G401.6 (cell line): ENCODE measurements at regions not wholly inside any gene's neighbourhood (a gene's known extent, or its start where the extent isn't known, plus 50 kb on each side); places are given as distances from the start of the nearest gene placed in this dataset.

ENCODE experiments used
- FAIRE-seq: peaks from 2 replicates; lab custom pipeline; 2012; peaks lifted over from hg19 to GRCh38; lab: Jason Lieb, UNC

DNA sequence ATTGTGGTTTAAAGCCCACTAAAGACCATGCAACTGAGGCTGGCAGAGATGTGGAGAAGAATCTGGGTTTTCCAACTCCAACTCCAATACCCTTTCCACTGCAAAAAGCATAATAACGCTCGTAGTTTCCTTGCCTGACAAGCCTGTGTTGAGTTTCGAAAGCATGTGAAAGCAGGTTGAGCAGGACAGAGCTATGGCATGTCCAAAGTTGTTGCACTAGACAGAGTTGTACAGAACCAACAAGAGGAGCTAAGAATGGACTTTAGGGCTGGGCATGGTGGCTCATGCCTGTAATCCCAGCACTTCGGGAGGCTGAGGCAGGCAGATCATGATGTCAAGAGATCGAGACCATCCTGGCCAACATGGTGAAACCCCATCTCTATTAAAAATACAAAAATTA lies 572.0 kb upstream of the TBX3 start:
- no peak for FAIRE-seq

- FAIRE-seq = no peak
Measured at GRCh38 chr12:115255257-115255656, 571.3 kb upstream of the TBX3 start.

DNA sequence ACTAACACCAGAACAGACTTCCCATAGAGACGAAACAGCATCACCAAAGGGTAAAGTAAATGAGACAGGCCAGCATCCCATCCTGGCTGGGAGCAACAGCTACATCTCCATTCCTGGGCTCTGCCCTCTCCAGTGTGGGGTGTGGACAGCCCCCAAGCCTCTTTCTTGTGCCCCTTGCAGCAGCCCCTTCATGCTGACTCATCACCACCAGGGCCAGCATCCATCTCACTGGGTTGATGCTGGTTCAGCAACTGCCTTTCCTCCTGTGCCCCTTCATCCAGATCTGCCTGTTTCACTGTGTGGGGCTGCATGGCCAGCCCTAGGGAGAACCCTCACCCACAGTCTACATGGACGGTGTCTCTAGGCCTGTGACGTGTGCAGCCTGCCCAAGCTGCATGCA lies 569.1 kb upstream of the TBX3 start:
- FAIRE-seq = no peak

DNA sequence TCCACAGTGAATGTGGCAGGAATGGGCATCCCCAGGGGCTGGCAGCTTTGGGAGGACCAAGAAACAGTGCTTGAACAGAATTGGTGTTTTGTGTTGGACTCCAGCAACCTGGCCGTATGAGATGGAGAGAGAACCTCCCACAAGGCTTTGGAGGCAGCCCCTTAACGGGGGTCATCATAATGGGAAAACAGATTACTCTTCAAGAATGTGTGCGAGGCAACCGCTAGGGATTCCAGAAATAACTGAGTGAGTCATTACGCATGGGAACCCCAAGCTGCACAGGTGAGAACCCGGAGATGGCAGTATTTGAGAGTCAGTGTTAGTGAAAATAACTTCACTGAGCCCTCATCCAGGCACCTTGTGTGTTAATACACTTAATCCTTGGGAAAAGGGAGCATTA lies 567.8 kb upstream of the TBX3 start:
- FAIRE-seq = no peak

DNA sequence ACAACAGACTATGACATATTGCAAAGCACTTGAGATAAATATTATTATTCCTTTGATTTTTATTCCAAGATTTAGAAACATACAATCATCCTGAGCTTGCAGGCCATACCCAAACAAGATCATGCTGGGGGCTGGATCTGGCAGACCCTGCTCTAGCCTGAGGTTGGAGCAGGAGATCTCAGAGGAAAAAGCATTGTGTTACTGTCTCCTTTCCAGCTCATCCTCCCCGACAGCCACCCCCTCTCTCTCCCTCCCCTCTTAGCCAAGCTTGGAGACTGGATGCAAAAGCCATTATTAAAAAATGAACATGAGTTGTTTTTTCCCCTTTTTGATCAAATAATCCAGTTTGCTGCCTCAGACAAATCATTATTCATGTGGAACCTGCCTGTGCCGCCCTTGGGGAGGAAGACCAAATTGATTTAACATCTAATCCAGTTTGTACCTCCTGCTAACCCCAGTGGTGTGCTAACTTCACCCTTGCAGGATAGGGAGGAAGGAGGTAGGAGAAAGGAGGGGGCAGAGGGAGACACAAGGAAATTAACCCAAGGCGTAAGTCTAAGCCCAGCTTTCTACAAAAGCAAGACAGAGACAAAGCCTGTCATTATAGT lies 565.8 kb upstream of the TBX3 start:
- FAIRE-seq = no peak

DNA sequence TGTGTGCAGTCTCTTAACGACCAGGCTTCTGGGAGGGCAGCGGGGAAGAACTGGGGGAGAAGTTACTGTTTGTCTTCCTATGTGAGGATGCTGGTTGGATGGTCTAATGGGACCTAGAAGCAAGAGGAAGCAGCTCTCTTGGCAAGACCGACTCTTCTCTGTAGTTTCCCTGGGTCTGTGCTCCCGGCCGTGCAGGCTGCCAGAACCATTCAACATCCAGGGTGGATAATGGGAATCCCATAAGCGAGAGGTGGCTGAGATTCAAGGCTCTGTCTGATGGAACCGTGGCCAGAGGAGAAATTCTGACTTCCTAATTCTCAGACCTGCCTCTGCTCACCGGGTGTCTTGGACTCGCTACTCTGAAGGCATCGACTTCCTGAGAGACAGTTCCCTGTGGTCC lies 561.0 kb upstream of the TBX3 start:
- FAIRE-seq = no peak

GRCh38 chr12:115243933-115244628 lies 560.1 kb upstream of the TBX3 start:
- FAIRE-seq = no peak

- no peak for FAIRE-seq
Measured at GRCh38 chr12:115240251-115240650, 556.3 kb upstream of the TBX3 start.

DNA sequence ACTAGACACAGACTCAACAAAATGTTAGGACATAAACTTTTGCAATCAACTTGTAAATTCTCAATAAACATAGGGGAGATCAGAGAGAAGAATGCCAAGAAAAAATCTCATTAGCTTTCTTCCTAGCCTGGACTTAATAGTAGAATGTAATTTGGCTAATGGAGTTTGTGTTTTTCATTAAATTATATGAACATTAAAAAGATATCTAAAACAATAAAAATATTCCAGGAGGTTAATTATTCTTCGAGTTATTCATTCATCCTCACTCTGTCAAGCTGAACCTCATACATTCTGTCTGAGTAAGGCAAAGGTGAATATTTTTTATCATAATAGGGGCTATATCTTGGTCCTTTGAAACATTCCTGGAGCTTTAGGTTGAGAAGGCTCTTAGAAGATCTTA lies 551.9 kb upstream of the TBX3 start:
- FAIRE-seq = no peak

DNA sequence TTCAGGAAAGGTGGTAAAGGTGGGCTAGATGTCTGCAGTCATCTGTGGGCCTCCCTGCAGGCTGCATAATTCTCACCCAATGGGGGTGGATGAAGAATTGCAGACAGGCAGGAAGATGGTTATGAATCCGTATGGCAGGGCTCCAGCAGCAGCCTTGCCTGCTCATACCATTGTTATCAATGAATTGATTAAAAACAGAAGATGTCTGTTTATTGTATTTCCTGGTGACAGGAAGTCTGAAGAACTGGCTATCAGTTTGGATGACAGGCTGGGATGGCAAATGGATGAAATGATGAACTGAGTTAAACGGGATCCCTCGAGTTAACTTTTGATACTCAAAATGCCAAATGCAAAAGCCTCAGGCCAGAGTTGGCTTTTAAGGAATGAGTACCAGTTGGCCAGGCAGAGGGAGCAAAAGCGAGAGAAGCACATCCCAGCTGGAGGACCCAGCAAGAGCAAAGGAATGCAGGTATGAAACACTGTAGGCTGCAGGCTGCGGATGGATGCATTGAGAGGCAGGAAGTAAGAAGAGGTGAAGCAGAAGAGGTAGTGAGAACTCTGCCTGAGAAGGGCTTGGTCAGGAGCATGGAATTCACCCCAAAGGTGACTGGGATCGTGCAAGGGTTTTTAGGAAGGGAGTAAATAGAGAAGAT lies 550.0 kb upstream of the TBX3 start:
- no peak for FAIRE-seq

- FAIRE-seq = no peak
Measured at GRCh38 chr12:115232455-115233156, 548.6 kb upstream of the TBX3 start.

DNA sequence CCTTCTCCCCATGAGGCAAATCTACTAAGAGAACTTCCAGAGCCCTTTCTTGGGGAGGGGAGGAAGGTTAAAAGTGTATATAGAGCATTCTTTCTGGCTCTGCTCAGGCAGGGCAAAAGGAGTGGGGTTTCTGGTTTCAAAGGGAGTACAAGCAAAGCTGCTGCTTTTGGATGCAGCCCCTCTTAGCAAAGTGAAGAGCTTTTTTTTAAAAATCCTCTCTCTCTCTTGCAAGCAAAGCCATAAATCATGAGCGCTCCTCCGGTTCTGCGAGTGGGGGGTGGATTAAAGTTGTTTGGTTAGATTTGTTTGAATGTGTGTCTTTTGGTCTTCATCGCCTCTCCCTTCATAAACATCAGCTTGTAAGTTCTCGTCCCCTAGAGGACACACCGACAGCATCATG lies 546.6 kb upstream of the TBX3 start:
- FAIRE-seq = no peak

DNA sequence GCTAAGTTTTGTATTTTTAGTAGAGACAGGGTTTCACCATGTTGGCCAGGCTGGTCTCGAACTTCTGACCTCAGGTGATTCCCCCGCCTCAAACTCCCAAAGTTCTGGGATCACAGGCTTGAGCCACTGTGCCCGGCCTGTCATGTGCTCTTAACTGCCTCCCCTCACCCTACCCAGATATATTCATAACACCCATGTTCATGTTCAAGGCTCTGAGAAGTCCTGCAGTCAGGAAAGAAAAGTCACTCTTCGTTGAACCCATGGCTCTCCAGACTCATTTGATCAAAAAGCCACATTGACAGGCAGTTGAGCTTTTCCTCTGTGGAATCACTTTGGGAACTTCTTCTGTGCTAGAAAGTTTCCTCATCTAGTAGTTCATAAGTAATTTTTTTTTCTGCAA lies 545.5 kb upstream of the TBX3 start:
- no peak for FAIRE-seq

DNA sequence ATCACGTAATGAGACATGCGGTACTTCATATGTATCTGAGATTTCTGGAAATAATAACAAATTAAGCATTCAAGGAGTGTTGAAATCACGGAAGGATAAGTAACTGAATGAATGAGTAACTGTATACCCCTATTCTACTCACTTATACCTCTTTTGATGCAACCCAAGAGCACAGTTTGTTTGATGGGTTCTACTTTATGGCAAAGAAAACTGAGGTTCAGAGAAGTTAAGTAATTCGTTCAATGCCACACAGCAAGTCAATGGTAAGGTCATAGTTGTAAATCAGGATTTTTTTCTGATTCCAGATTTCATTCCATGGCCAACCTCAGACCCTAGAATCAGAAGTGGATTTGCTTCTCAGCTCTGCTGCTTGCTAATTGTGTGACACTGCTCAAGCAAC lies 544.5 kb upstream of the TBX3 start:
- FAIRE-seq = no peak

DNA sequence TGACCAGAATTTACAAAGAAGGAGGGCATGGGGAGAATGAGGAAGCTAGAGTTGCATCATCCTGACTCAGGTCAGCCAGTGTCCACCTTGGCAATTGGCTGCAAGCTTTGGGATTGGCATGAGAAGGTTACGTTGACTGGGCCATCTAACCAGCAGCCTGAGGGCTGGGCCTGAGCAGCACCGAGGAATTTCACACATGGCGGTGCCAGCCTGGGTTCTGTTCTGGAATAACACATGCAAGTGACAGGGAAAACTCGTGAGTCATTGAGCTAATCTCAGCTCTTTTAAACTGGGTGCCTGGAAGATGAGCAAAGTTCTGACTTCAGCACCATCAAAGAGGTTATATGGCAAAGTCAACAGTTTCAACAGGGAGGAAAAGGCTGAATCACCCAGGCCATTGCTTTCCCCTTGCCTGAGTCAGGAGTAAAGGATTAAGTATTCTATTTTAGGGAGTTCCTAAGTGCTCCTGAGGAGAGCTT lies 543.2 kb upstream of the TBX3 start:
- FAIRE-seq = no peak

GRCh38 chr12:115225845-115226244 lies 541.9 kb upstream of the TBX3 start:
- FAIRE-seq = no peak

DNA sequence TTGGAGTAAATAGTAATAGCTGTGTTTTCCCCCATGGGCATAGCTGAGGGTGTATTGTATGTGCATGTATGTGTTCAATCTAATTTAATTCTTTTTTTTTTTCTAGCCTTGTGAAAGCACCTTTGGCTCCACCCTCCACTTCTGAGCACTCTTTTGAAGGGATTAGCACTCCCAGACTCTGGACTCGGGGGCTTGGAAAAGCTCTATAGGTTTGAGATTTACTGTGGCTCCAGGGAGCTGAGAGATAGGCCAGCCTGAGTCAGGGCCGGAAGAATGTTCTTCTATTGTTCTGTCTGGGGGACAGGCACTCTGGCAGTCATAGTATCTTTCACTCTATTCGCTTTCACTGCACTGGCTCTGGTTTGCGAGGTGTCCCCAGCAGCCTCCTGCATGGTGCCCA lies 540.0 kb upstream of the TBX3 start:
- FAIRE-seq = no peak

DNA sequence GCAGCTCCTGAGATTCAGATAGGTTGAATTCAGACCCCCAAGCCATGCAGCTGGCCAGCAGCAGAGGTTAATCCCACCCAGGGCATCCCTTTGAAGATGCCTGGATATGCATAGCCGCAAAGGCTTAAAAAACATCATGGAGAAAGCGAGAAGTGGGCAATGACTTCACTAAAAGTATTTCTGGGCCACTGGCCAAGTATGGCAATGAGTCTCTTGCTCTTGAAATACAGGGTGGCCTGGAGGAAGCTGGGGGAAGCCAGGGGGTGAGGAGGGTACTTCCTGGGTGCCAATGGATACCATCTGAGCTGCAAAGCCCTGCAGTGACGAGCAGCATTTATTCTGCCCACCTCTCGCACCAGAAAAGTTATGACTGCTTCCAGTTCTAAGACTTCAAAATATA lies 539.3 kb upstream of the TBX3 start:
- FAIRE-seq = no peak

DNA sequence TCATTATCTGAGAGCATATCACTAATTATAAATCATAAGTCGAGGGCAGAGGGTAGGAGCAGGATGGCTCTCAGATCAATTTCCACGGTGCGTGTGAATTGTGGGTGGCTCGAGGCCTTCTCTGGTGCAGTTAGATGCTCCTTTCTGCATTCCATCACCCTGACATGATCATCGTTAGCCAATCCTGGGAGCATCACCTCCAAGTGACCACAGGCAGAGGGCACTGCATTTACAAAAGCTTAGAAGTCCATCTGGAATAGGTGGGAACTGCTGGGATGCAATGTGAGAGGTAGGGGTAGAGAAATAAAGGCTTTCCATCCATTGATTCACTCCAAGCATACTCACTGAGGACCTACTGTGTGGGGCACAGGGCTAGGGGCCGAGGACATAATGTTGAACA lies 538.2 kb upstream of the TBX3 start:
- FAIRE-seq = no peak

DNA sequence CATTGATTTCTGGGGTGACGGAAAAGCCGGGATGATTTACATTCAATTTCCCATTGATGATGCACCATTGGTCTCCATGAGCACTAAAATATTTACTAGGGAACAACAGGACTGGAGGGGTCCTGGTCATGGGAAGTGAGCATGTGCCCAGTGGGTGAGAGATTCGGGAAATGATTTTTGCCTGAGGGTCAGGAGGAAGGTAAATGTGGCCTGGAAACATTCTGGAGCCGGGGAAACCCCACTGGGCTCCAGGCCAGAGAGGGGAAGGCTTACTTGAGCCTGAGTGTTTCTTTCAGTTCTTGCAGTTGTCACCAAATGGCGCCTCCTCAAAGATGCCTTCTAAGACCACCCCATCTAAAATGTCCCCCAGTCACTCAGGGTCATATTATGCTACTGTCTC lies 532.3 kb upstream of the TBX3 start:
- FAIRE-seq = no peak

DNA sequence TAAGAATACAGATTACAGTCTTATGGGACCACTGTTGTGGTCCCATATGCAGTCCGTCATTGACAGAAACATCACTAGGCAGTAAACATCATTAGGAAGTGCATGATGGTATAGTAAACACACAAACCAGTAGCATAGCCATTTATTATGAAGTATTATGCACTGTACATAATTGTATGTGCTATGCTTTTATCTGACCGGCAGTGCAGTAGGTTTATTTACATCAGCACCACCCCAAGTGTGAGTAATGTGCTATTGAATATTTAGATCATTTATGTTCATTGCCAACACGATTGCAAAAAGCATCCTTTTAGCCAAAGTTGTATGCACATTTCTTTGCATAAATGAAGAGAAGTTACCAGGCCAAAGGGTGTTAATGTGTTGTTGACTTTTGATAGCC lies 531.6 kb upstream of the TBX3 start:
- FAIRE-seq = no peak

DNA sequence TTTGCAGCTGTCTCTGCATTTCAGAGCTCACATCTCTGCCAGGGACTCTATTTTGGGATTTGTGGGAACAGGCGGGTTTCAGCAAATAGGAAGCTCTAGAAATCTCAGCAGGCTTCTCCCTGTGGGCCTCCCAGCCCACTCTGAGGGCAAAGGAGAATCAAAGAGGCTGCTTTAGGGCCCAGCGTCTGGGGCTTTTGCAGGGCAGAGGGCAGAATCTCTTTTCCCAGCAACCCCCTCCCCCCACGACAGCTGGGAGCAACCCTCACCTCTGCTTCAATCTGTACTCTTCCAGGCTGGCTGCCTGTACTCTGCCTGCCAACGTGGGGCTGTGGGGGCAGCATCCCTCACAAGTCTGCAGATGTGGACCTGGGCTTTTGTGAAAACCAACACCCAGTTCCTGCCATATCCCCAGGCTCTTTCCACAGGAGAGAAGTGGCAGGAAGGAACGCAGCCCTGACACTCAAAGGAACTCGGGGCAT lies 529.6 kb upstream of the TBX3 start:
- no peak for FAIRE-seq

GRCh38 chr12:115213118-115213517 lies 529.1 kb upstream of the TBX3 start:
- no peak for FAIRE-seq
